DND-41 (cell line): ENCODE measurements at regions not wholly inside any gene's neighbourhood (a gene's known extent, or its start where the extent isn't known, plus 50 kb on each side); places are given as distances from the start of the nearest gene placed in this dataset.
"Not testable (repeated sequence)": the region's sequence is repeated elsewhere in the genome, so short reads cannot be mapped to it uniquely, and the experiment has no call there.

ENCODE experiments used
- ATAC-seq: fragments of 200-7000 bp; cut with Tn5 transposase; 3 replicates; pipeline ENCODE4 v1.9.1; 2021; ENCODE audit warnings: low read depth; ENCODE audit not compliant: insufficient read depth
- DNase-seq: peaks from one replicate; pipeline ENCODE4 v3.0.0-alpha.2; 2020
- H2AFZ ChIP-seq: 2 replicates; pipeline ENCODE4 v1.6.0; 2012; ENCODE audit warnings: low read depth, low read length
- H3K27ac ChIP-seq: 2 replicates; pipeline ENCODE4 v1.5.1; 2012; ENCODE audit warnings: low read length, inconsistent platforms
- H3K27me3 ChIP-seq: fragments of 200-600 bp; sonication (generic); 2 replicates; pipeline ENCODE4 v1.6.0; 2012; ENCODE audit warnings: low read length, mild to moderate bottlenecking, inconsistent platforms; ENCODE audit not compliant: insufficient read depth, poor library complexity
- H3K36me3 ChIP-seq: 2 replicates; pipeline ENCODE4 v1.5.1; 2012; ENCODE audit warnings: low read length, inconsistent platforms; ENCODE audit not compliant: insufficient read depth
- H3K4me1 ChIP-seq: 2 replicates; pipeline ENCODE4 v1.5.1; 2012; ENCODE audit warnings: mild to moderate bottlenecking, low read length; ENCODE audit not compliant: insufficient read depth
- H3K4me2 ChIP-seq: 2 replicates; pipeline ENCODE4 v1.6.0; 2012; ENCODE audit warnings: mild to moderate bottlenecking, moderate library complexity, low read length, inconsistent platforms; ENCODE audit not compliant: insufficient read depth
- H3K4me3 ChIP-seq, 2 experiments: fragments of 200-600 bp in 1 of 2; shearing (Covaris generic) in 1 of 2; 2 replicates each; pipeline ENCODE4 v1.5.1; 2012 to 2016; ENCODE audit warnings: inconsistent platforms in 2 of 2, low read length in 2 of 2, mild to moderate bottlenecking in 2 of 2, low read depth in 1 of 2, moderate library complexity in 1 of 2
- H3K79me2 ChIP-seq: 2 replicates; pipeline ENCODE4 v1.6.0; 2012; ENCODE audit warnings: low read length, inconsistent platforms; ENCODE audit not compliant: insufficient read depth
- H3K9ac ChIP-seq: 2 replicates; pipeline ENCODE4 v1.6.0; 2012; ENCODE audit warnings: low read depth, mild to moderate bottlenecking, inconsistent platforms, low read length, moderate library complexity
- H3K9me3 ChIP-seq: 2 replicates; pipeline ENCODE4 v1.5.1; 2012; ENCODE audit warnings: low read length, moderate library complexity, mild to moderate bottlenecking, inconsistent platforms; ENCODE audit not compliant: insufficient read depth, severe bottlenecking
- H4K20me1 ChIP-seq: 2 replicates; pipeline ENCODE4 v1.6.0; 2012; ENCODE audit warnings: low read length; ENCODE audit not compliant: insufficient read depth
- CTCF ChIP-seq: IDR thresholded peaks from 2 replicates; pipeline ENCODE4 v1.5.1; 2012; ENCODE audit warnings: borderline replicate concordance, low read length, moderate library complexity, mild to moderate bottlenecking; ENCODE audit not compliant: poor library complexity, severe bottlenecking; ENCODE audit errors: extremely low read depth
- EZH2 ChIP-seq: IDR thresholded peaks from 3 replicates; pipeline ENCODE4 v1.6.1; 2012; ENCODE audit warnings: borderline replicate concordance, low read depth, mild to moderate bottlenecking, moderate library complexity, low read length, inconsistent platforms; ENCODE audit not compliant: severe bottlenecking

GRCh38 chr21:9005671-9006070 is 1515.7 kb upstream of the TPTE start:
- H3K4me3 ChIP-seq, H3K79me2 ChIP-seq, DNase-seq, H3K27ac ChIP-seq, H3K9me3 ChIP-seq, H2AFZ ChIP-seq, ATAC-seq, H3K27me3 ChIP-seq, H4K20me1 ChIP-seq, H3K4me2 ChIP-seq, H3K9ac ChIP-seq, H3K36me3 ChIP-seq, H3K4me1 ChIP-seq: not testable (repeated sequence)

- H3K27ac ChIP-seq, ATAC-seq, H3K4me2 ChIP-seq, H4K20me1 ChIP-seq, H3K4me1 ChIP-seq, H3K36me3 ChIP-seq, H3K4me3 ChIP-seq, H3K27me3 ChIP-seq, H3K79me2 ChIP-seq, DNase-seq, H2AFZ ChIP-seq, H3K9me3 ChIP-seq, H3K9ac ChIP-seq: not testable (repeated sequence)
Measured at GRCh38 chr21:9006111-9006510, 1515.3 kb upstream of the TPTE start.

DNA sequence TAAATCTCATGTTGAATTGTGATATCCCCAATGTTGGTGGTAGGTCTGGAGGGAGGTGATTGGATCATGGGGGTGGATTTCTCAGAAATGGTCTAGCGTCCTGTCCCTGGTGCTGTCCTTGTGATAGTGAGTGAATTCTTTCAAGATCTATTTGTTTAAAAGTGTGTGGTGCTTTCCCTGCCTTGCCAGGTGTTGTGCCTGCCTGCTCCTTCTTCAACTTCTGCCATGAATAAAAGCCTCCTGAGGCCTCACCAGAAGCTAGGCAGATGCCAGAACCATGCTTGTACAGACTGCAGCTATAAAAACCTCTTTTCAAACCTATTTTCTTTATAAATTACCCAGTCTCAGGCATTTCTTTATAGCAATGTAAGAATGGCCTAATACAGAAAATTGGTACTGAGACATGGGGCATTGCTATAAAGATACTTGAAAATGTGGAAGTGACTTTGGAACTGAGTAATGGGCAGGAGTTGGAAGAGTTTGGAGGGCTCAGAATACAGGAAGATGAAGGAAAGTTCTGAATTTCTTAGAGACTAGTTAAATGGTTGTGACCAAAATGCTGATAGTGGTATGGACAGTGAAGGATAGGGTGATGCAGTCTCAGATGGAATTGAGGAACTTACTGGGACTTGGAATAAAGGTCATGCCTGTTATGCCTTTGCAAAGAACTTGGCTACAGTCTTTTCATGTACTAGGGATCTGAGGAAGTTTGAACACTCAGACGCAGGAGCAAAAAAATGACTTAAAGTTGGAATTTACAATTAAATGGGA is 1514.6 kb upstream of the TPTE start:
- H3K4me1 ChIP-seq, ATAC-seq, H2AFZ ChIP-seq, H3K27ac ChIP-seq, H3K79me2 ChIP-seq, H3K9ac ChIP-seq, H3K9me3 ChIP-seq, H3K36me3 ChIP-seq, H4K20me1 ChIP-seq, DNase-seq, H3K4me2 ChIP-seq, H3K4me3 ChIP-seq, H3K27me3 ChIP-seq: not testable (repeated sequence)

DNA sequence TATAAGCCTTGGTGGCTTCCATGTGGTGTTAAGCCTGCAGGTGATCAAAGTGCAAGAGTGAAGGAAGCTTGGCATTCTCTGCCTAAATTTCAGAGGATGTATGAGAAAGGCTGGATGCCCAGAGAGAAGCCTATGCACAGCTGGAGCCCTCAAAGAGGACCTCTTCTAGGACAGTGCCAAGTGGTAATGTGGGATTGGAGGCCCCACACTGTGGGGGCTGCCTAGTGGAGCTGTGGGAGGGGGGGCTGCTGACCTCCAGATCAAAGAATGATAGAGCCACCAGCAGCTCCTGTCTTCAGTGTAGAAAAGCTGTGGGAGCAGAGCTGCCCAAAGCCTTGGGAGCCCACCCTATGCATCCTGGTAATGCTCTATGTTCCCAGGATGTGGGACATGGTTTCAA is 1512.7 kb upstream of the TPTE start:
- ATAC-seq (no peak), DNase-seq (no peak)
- Histone ChIP-seq H3K27me3 (no peaks in the 10 kb centered on the region), H3K9ac (no peak overlapping the region), H2AFZ (no peak overlapping the region), H3K36me3 (no peaks in the 10 kb centered on the region), H3K4me2 (no peak overlapping the region), H3K4me1 (no peaks in the 10 kb centered on the region), H4K20me1 (no peaks in the 10 kb centered on the region), H3K4me3 (no peak overlapping the region), H3K79me2 (no peaks in the 10 kb centered on the region), H3K9me3 (peaks cover 16% of the 10 kb centered on the region), H3K27ac (no peak overlapping the region)
- TF ChIP-seq EZH2 (no peak), CTCF (no peak)

DNA sequence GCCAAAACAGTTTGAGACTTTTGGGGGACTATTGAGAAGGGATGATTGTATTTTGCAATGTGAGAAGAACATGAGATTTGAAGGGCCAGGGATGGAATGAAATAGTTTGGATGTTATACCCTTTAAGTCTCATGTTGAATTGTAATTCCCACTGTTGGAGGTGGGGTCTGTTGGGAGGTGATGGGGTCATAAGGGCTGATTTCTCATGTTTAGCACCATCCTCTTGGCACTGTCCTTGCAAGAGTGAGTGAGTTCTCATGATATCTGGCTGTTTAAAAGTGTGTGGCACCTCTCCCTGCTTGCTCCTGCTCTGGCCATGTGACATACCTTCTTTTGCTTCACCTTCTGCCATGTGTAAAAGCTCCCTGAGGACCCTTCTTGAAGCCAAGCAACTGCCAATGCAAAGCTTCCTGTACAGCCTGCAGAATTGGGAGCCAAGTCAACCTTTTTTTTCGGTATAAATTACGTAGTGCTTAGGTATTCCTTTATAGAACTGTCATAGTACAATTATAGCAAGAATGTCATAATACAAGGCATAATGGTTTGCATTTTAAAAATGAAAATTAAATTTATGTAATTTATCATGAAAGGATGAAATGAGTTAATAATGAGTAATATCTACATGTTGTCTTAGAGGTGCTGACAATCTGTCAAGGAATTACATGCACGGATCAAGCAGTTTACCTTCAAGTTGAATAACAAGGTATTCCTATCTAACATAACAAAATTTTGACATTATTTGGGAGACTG is 1511.9 kb upstream of the TPTE start:
- H3K4me3 ChIP-seq, H4K20me1 ChIP-seq, ATAC-seq, DNase-seq, H3K27ac ChIP-seq, H3K4me1 ChIP-seq, H3K27me3 ChIP-seq, H3K4me2 ChIP-seq, H3K9ac ChIP-seq, H3K36me3 ChIP-seq, H3K79me2 ChIP-seq, H2AFZ ChIP-seq: not testable (repeated sequence)
- peaks cover 18% of the 10 kb centered on the region for H3K9me3 ChIP-seq

GRCh38 chr21:9010121-9010795 is 1511.1 kb upstream of the TPTE start:
- not testable (repeated sequence) for DNase-seq, H3K4me1 ChIP-seq, H2AFZ ChIP-seq, H3K79me2 ChIP-seq, ATAC-seq, H3K9ac ChIP-seq, H4K20me1 ChIP-seq, H3K27ac ChIP-seq, H3K27me3 ChIP-seq, H3K4me3 ChIP-seq, H3K36me3 ChIP-seq, H3K4me2 ChIP-seq
- H3K9me3 ChIP-seq: peaks cover 18% of the 10 kb centered on the region
